Common myeloid progenitor, CD34-positive (primary cell): ENCODE measurements at regions not wholly inside any gene's neighbourhood (a gene's known extent, or its start where the extent isn't known, plus 50 kb on each side); places are given as distances from the start of the nearest gene placed in this dataset.

Source experiments
- CTCF ChIA-PET: fragments of 350-600 bp; sonication (Branson Sonifier 250); formaldehyde crosslinking; loops from one replicate; lab custom pipeline; 2021; ENCODE audit warnings: antibody characterized with exemption; lab: Charles Lee
- POLR2A ChIA-PET: fragments of 350-600 bp; sonication (Branson Sonifier 250); formaldehyde crosslinking; loops from one replicate; lab custom pipeline; 2021; ENCODE audit warnings: antibody characterized with exemption; lab: Charles Lee
- DNase-seq, 3 donors: peaks; one replicate each; pipeline versions ENCODE4 v3.0.0 to v3.0.0-alpha.2; 2013
- H3K27ac ChIP-seq, 2 experiments: 1 replicate in 1 of 2; 2 replicates in 1 of 2; pipeline ENCODE4 v1.7.0; 2013; ENCODE audit warnings: inconsistent platforms in 2 of 2, low read length in 2 of 2, mild to moderate bottlenecking in 2 of 2, low read depth in 1 of 2, moderate library complexity in 1 of 2; ENCODE audit not compliant: severe bottlenecking in 2 of 2, insufficient read depth in 1 of 2, poor library complexity in 1 of 2
- H3K27me3 ChIP-seq, 5 experiments: replicated peaks in 2 of 5; 1 replicate in 3 of 5; 2 replicates in 2 of 5; pipeline versions ENCODE4 v1.6.1 to v1.7.0; 2013; ENCODE audit warnings: low read length in 4 of 5, mild to moderate bottlenecking in 2 of 5, moderate library complexity in 2 of 5, inconsistent platforms in 1 of 5; ENCODE audit not compliant: insufficient read depth in 5 of 5, control insufficient read depth in 4 of 5
- H3K36me3 ChIP-seq, 4 experiments: 1 replicate in 2 of 4; 2 replicates in 2 of 4; pipeline versions ENCODE4 v1.6.1 to v1.7.0; 2013; ENCODE audit warnings: low read length in 3 of 4, control low read depth in 1 of 4, mild to moderate bottlenecking in 1 of 4; ENCODE audit not compliant: control insufficient read depth in 4 of 4, insufficient read depth in 4 of 4
- H3K4me1 ChIP-seq, 4 experiments: 1 replicate in 3 of 4; 2 replicates in 1 of 4; pipeline versions ENCODE4 v1.6.1 to v1.7.1; 2013; ENCODE audit warnings: low read length in 3 of 4, mild to moderate bottlenecking in 3 of 4, control low read depth in 1 of 4, inconsistent platforms in 1 of 4, moderate library complexity in 1 of 4; ENCODE audit not compliant: control insufficient read depth in 4 of 4, insufficient read depth in 4 of 4; ENCODE audit errors: control extremely low read depth in 1 of 4
- H3K4me3 ChIP-seq, 7 experiments: 1 replicate in 4 of 7; 2 replicates in 3 of 7; pipeline versions ENCODE4 v1.5.1 to v1.7.0; 2013; ENCODE audit warnings: mild to moderate bottlenecking in 7 of 7, low read length in 6 of 7, moderate library complexity in 6 of 7, inconsistent platforms in 2 of 7, low read depth in 2 of 7, control low read depth in 1 of 7; ENCODE audit not compliant: insufficient read depth in 4 of 7, control insufficient read depth in 1 of 7; ENCODE audit errors: extremely low read depth in 1 of 7
- H3K9me3 ChIP-seq, 5 experiments: 1 replicate in 4 of 5; 2 replicates in 1 of 5; pipeline versions ENCODE4 v1.6.1 to v1.7.1; 2013; ENCODE audit warnings: low read length in 4 of 5, mild to moderate bottlenecking in 2 of 5, inconsistent platforms in 1 of 5, low read depth in 1 of 5, moderate library complexity in 1 of 5; ENCODE audit not compliant: control insufficient read depth in 4 of 5, insufficient read depth in 2 of 5; ENCODE audit errors: control extremely low read depth in 1 of 5
- WGBS: methylation state at CpG from one replicate; pipeline ENCODE4 v1.1.5; 2013; ENCODE audit not compliant: insufficient coverage; 5-methylcytosine and 5-hydroxymethylcytosine counted together

- 96% methylated on average over 2 of the region's 2 CpGs for WGBS
- no peaks in the 10 kb centered on the region for H3K36me3 ChIP-seq
- no peaks in the 10 kb centered on the region for H3K9me3 ChIP-seq
- no peak overlapping the region for H3K27ac ChIP-seq
- no peak for DNase-seq
- ChIA-PET POLR2A (no interaction called here), CTCF (no interaction called here)
- no peaks in the 10 kb centered on the region for H3K27me3 ChIP-seq
- no peak overlapping the region for H3K4me3 ChIP-seq
- no peaks in the 10 kb centered on the region for H3K4me1 ChIP-seq
Measured at GRCh38 chr5:52457810-52458209, 329.9 kb upstream of the ITGA1 start.

- no peak for DNase-seq
- 91% methylated on average over 3 of the region's 4 CpGs for WGBS
- H3K27ac ChIP-seq, result no peak overlapping the region
- H3K27me3 ChIP-seq, result no peaks in the 10 kb centered on the region
- H3K4me3 ChIP-seq, result no peak overlapping the region
- H3K9me3 ChIP-seq, result no peaks in the 10 kb centered on the region
- H3K36me3 ChIP-seq, result no peaks in the 10 kb centered on the region
- H3K4me1 ChIP-seq, result peaks cover 0 to 14% (median 0%) of the 10 kb centered on the region in 4 experiments
- POLR2A ChIA-PET, result no interaction called here
- CTCF ChIA-PET, result no interaction called here
Measured at GRCh38 chr5:52466113-52466512, 321.6 kb upstream of the ITGA1 start.

DNA sequence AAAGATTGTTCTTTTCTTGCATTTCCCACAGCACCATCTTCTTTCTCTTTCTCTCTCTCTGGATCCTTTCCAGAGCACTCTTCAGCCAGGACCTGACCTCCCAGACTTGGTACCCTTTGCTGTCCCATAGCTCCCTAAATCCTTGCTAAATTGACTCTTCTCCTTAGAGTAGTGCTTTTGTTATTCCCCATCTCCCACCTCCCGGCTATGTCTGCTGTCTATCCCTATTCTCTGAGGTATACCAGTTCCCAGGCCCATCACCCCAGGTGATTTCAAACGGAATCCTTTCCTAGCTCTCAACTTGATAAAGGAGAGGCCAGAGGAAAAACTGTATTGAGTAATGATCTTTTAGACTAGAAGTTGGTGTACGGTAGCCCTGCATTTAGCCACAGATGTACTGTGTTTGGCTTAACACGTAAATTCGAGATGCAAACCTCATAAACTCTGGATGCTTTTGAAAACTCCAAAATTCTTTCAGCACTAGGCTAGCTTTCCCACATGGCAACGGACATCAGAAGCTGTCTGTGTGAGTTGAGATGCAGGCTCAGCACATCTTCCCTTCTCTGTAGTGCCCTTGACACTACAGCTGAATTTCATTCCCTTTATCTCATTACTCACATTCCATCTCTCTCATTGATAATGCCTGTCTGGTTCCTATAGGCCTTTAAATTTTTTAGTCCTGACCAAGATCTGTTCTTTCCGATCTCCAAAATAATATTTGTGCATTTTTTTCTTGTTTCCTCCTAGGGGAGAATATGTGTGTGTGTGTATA, 320.8 kb upstream of the ITGA1 start:
- H3K4me1 ChIP-seq, result peaks cover 0 to 14% (median 0%) of the 10 kb centered on the region in 4 experiments
- H3K9me3 ChIP-seq, result no peaks in the 10 kb centered on the region
- CTCF ChIA-PET, result no interaction called here
- POLR2A ChIA-PET, result interaction anchor here (0.6 kb wide), 1 partner anchor 97 kb away, joined by 5 read pairs; no protein-coding TSS in a partner anchor
- H3K4me3 ChIP-seq, result no peak overlapping the region
- 93% methylated on average over 4 of the region's 7 CpGs for WGBS
- no peaks in the 10 kb centered on the region for H3K27me3 ChIP-seq
- DNase-seq, result no peak
- no peaks in the 10 kb centered on the region for H3K36me3 ChIP-seq
- no peak overlapping the region for H3K27ac ChIP-seq

- Histone ChIP-seq H3K9me3 (no peaks in the 10 kb centered on the region), H3K4me1 (peaks cover 0 to 14% (median 0%) of the 10 kb centered on the region in 4 experiments), H3K27ac (no peak overlapping the region), H3K4me3 (no peak overlapping the region), H3K36me3 (no peaks in the 10 kb centered on the region), H3K27me3 (no peaks in the 10 kb centered on the region)
- POLR2A ChIA-PET, result no interaction called here
- WGBS, result no CpG with 5 or more reads among the region's 1 CpG
- DNase-seq, result no peak
- CTCF ChIA-PET, result no interaction called here
Measured at GRCh38 chr5:52468976-52469375, 318.7 kb upstream of the ITGA1 start.

DNA sequence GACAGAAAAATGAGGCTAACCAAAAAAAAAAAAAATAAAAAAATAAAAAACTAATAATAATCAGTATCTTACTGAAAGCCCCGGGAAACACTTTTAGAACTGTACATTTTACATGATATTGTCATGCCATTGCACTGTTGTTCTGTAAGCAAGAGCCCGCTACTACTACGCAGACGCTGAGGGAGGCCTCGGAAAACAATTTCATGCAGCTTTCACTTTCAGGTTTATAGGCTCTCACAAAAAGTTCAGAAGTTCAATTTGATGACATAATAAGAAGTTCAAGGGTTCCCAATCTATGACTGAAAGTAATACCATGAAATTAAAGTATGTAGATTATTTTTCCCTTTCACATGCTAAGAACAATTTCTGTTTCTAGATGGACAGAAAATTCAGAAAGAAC, 318.3 kb upstream of the ITGA1 start:
- H3K36me3 ChIP-seq, result no peaks in the 10 kb centered on the region
- no peak overlapping the region for H3K4me3 ChIP-seq
- ChIA-PET POLR2A (no interaction called here), CTCF (no interaction called here)
- DNase-seq, result peak; percentile 2 to 34 (median 24)
- no peaks in the 10 kb centered on the region for H3K9me3 ChIP-seq
- H3K27me3 ChIP-seq, result no peaks in the 10 kb centered on the region
- no peak overlapping the region for H3K27ac ChIP-seq
- 60% methylated on average over 1 of the region's 5 CpGs for WGBS
- peaks cover 0 to 14% (median 0%) of the 10 kb centered on the region in 4 experiments for H3K4me1 ChIP-seq

DNA sequence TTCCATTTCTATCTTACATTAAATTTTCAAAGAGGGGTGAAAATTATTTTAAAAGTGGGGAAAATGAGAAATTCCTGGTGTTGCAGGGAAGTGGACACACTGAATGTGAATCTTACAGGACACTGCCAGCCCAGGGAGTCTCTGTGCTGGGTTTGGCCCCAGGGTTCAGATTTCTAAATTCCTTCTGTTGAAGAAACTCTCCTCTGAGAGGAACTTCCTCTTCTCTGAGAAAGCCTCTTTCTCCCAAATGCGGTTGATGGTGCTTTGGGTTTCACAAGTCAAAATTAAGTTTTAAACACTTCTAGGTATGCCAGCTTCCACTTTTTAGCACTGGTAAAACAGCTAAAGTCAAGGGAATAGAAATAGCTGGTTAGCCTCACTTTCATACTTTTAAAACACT, 317.9 kb upstream of the ITGA1 start:
- ChIA-PET POLR2A (no interaction called here), CTCF (no interaction called here)
- WGBS, result 40% methylated on average over 1 of the region's 1 CpG
- Histone ChIP-seq H3K27ac (no peak overlapping the region), H3K27me3 (no peaks in the 10 kb centered on the region), H3K4me1 (peaks cover 0 to 14% (median 0%) of the 10 kb centered on the region in 4 experiments), H3K36me3 (no peaks in the 10 kb centered on the region), H3K4me3 (no peak overlapping the region), H3K9me3 (no peaks in the 10 kb centered on the region)
- peak; percentile 2 to 48 (median 27) for DNase-seq

DNA sequence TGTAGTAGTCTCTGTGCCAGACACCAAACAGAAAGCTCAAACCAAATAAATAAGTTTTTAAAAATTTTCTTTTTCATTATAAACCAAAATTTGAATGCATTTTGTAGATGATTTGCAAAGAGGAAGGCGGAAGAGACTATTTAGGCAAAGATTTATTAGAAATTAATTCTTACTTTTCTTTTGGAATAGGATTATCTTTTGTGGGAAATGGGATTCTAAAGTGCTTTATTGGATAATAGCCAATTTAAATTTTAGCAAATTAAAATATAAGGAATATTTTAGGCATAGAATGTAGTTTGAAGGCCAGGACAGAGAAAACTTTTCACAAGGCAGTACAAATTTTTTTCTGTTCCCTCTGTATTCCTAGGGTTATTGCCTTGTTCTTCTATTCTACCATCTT, 311.4 kb upstream of the ITGA1 start:
- Histone ChIP-seq H3K36me3 (no peaks in the 10 kb centered on the region), H3K9me3 (peaks cover 0 to 3% (median 0%) of the 10 kb centered on the region in 5 experiments), H3K27me3 (no peaks in the 10 kb centered on the region), H3K4me3 (no peak overlapping the region), H3K4me1 (no peaks in the 10 kb centered on the region), H3K27ac (no peak overlapping the region)
- WGBS, result no CpG with 5 or more reads among the region's 1 CpG
- POLR2A ChIA-PET, result no interaction called here
- DNase-seq, result no peak
- CTCF ChIA-PET, result no interaction called here
